ENCODE measurements at regions not wholly inside any gene's neighbourhood (a gene's known extent, or its start where the extent isn't known, plus 50 kb on each side); places are given as distances from the start of the nearest gene placed in this dataset.

DNA sequence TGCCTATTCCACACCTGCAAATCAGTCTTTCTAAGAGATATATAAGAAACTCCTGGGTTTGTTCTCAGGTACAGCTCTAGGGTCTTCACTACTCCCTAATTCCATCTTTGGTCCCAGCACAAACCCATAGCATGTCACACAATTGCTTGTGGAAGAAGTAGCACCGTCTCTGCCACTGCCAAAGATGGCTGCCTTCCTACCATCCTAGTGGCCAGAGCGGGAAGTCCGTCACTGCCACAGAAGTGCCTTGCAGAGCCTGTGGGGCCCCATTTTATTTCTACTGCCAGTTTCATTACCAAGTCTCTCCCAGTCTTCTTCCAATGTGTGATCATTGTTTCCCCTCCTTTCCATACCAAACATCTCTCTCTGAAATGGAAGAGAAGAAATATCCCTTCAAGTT, 107.6 kb downstream of the CD47 start:
- TF ChIP-seq, protein P1, sequence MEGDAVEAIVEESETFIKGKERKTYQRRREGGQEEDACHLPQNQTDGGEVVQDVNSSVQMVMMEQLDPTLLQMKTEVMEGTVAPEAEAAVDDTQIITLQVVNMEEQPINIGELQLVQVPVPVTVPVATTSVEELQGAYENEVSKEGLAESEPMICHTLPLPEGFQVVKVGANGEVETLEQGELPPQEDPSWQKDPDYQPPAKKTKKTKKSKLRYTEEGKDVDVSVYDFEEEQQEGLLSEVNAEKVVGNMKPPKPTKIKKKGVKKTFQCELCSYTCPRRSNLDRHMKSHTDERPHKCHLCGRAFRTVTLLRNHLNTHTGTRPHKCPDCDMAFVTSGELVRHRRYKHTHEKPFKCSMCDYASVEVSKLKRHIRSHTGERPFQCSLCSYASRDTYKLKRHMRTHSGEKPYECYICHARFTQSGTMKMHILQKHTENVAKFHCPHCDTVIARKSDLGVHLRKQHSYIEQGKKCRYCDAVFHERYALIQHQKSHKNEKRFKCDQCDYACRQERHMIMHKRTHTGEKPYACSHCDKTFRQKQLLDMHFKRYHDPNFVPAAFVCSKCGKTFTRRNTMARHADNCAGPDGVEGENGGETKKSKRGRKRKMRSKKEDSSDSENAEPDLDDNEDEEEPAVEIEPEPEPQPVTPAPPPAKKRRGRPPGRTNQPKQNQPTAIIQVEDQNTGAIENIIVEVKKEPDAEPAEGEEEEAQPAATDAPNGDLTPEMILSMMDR (IDR thresholded peaks at IDR 0.05): no peak
- TF ChIP-seq POLR2A (IDR thresholded peaks at IDR 0.05): no peak
- no peak for TF ChIP-seq POLR2AphosphoS5 (IDR thresholded peaks at IDR 0.05; ENCODE audit: insufficient read depth in 1 of 2, low read depth in 1 of 2)
